Fibroblast of lung (primary cell): ENCODE measurements at regions not wholly inside any gene's neighbourhood (a gene's known extent, or its start where the extent isn't known, plus 50 kb on each side); places are given as distances from the start of the nearest gene placed in this dataset.

Source experiments
- DNase-seq, 2 donors: peaks; one replicate each; pipeline versions ENCODE4 v3.0.0 to v3.0.0-alpha.2; 2010; ENCODE audit warnings: low read depth in 2 of 2
- H2AFZ ChIP-seq: 2 replicates; pipeline ENCODE4 v1.5.1; 2012; ENCODE audit warnings: low read length, control low read depth, inconsistent platforms
- H3K27ac ChIP-seq: 2 replicates; pipeline ENCODE4 v1.5.1; 2011; ENCODE audit warnings: low read length, control low read depth; ENCODE audit not compliant: insufficient read depth
- H3K27me3 ChIP-seq: 2 replicates; pipeline ENCODE4 v1.5.1; 2011; ENCODE audit warnings: mild to moderate bottlenecking, low read length; ENCODE audit not compliant: control insufficient read depth, insufficient read depth
- H3K36me3 ChIP-seq: 2 replicates; pipeline ENCODE4 v1.5.1; 2011; ENCODE audit warnings: low read length; ENCODE audit not compliant: control insufficient read depth, insufficient read depth
- H3K4me1 ChIP-seq: 2 replicates; pipeline ENCODE4 v1.5.1; 2011; ENCODE audit warnings: low read length; ENCODE audit not compliant: control insufficient read depth, insufficient read depth; ENCODE audit errors: extremely low read depth
- H3K4me2 ChIP-seq: 2 replicates; pipeline ENCODE4 v1.5.1; 2011; ENCODE audit warnings: low read length, control low read depth; ENCODE audit not compliant: insufficient read depth; ENCODE audit errors: extremely low read depth
- H3K4me3 ChIP-seq, 4 experiments: fragments of 200-600 bp in 1 of 4; sonication (generic) in 1 of 4; replicated peaks in 1 of 4; 2 replicates each; pipeline ENCODE4 v1.5.1; 2011 to 2016; ENCODE audit warnings: low read length in 4 of 4, low read depth in 3 of 4, mild to moderate bottlenecking in 3 of 4, control low read depth in 2 of 4, inconsistent platforms in 1 of 4, mixed read lengths in 1 of 4; ENCODE audit not compliant: insufficient read depth in 1 of 4; ENCODE audit errors: control extremely low read depth in 1 of 4
- H3K79me2 ChIP-seq: 2 replicates; pipeline ENCODE4 v1.5.1; 2012; ENCODE audit warnings: mild to moderate bottlenecking, low read length, inconsistent platforms; ENCODE audit not compliant: control insufficient read depth, insufficient read depth
- H3K9ac ChIP-seq: 2 replicates; pipeline ENCODE4 v1.5.1; 2011; ENCODE audit warnings: mild to moderate bottlenecking, low read length, control low read depth; ENCODE audit not compliant: insufficient read depth
- H3K9me3 ChIP-seq: 2 replicates; pipeline ENCODE4 v1.5.1; 2012; ENCODE audit warnings: low read depth, low read length; ENCODE audit not compliant: control insufficient read depth, insufficient read depth
- H4K20me1 ChIP-seq: 2 replicates; pipeline ENCODE4 v1.5.1; 2011; ENCODE audit warnings: low read length; ENCODE audit not compliant: control insufficient read depth, insufficient read depth; ENCODE audit errors: extremely low read depth
- EZH2 ChIP-seq: IDR thresholded peaks from 2 replicates; pipeline ENCODE4 v1.5.1; 2012; ENCODE audit warnings: low read length, control low read depth, mild to moderate bottlenecking; ENCODE audit errors: missing control alignments
- TF ChIP-seq, protein P1 (sequence below), 2 donors: IDR thresholded peaks in 1 of 2; conservative IDR thresholded peaks in 1 of 2; 1 replicate in 1 of 2; 2 replicates in 1 of 2; pipeline ENCODE4 v1.5.1; 2011 to 2012; ENCODE audit warnings: low read length in 2 of 2, control low read depth in 1 of 2, inconsistent platforms in 1 of 2, low read depth in 1 of 2, mild to moderate bottlenecking in 1 of 2

DNA sequence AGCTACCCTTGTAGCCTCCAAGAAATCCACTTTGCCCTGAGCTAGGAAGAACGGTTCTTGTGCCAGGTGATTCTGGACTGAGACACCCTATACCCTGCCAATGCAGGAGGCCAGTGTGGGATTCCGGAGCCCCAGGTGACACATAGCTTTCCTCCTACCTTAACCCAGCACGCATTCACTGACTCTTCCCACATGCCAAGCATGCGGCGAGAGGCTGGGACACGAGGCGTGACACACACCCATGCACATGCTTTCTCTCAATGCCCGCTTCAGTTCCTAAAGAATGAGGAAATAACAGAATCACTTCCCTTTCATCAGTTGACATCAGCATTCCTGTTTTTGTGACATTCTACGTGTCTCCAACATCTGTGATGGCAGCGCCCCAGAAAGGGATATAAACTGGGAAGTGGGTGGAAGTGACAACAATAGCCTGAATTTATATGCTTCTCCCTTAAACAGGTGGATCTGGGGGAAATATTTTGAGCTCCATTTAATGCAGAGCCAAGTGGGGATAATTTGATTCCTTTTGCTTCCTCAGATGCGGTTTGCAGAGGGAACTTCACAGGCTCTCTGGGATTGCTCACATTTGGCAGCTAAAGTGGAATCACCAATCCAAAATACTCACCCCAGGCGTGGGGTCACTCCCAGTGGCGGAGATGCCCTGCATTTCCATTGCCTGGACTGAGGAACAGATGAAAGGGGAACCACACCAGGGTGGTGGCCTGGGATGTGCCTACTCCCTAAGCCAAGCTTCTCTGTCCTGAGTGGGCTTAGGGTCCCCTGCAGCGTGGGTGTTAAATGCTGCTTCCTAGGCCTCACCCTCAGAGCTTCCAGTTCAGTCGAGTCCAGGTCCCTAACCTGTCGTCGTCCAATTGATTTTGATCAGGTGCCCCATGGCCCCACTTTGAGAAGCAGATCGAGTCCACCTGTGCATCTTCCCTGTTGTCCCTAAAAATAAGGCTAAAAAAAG, 445.1 kb downstream of the SIPA1L2 start:
- Histone ChIP-seq H3K79me2 (no peaks in the 10 kb centered on the region), H2AFZ (no peak overlapping the region), H3K27me3 (no peaks in the 10 kb centered on the region), H3K4me1 (no peaks in the 10 kb centered on the region), H3K4me3 (no peak overlapping the region), H4K20me1 (no peaks in the 10 kb centered on the region), H3K4me2 (no peak overlapping the region), H3K27ac (no peak overlapping the region), H3K9me3 (no peaks in the 10 kb centered on the region), H3K9ac (no peak overlapping the region), H3K36me3 (no peaks in the 10 kb centered on the region)
- no peak for TF ChIP-seq EZH2
- TF ChIP-seq, protein P1, sequence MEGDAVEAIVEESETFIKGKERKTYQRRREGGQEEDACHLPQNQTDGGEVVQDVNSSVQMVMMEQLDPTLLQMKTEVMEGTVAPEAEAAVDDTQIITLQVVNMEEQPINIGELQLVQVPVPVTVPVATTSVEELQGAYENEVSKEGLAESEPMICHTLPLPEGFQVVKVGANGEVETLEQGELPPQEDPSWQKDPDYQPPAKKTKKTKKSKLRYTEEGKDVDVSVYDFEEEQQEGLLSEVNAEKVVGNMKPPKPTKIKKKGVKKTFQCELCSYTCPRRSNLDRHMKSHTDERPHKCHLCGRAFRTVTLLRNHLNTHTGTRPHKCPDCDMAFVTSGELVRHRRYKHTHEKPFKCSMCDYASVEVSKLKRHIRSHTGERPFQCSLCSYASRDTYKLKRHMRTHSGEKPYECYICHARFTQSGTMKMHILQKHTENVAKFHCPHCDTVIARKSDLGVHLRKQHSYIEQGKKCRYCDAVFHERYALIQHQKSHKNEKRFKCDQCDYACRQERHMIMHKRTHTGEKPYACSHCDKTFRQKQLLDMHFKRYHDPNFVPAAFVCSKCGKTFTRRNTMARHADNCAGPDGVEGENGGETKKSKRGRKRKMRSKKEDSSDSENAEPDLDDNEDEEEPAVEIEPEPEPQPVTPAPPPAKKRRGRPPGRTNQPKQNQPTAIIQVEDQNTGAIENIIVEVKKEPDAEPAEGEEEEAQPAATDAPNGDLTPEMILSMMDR (conservative IDR thresholded peaks at IDR 0.05 in 1 of 2, IDR thresholded peaks at IDR 0.05 in 1 of 2; ENCODE audit: low read depth in 1 of 2, low read length in 2 of 2), result no peak
- no peak for DNase-seq

DNA sequence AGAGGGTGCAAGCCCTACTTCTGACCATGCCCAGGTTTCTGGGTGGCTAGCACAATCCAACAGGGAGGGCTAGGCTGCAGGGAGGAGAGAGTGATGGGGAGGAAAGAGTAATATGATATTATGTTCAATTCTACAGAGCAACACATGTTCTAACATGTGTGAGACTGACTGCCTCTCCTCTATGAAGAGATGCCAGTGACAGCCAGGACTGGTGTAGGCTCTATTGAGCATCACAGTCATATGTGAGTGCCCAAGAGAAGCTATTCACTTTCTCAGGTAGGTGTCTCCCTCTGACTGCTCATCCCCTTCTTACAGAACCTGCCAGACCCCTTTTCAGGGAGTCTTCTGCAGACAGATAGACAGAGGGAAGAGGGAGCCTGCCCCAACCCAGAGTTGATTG, 446.1 kb downstream of the SIPA1L2 start:
- TF ChIP-seq EZH2, result no peak
- TF ChIP-seq, protein P1 (conservative IDR thresholded peaks at IDR 0.05 in 1 of 2, IDR thresholded peaks at IDR 0.05 in 1 of 2; ENCODE audit: low read depth in 1 of 2, low read length in 2 of 2), result no peak
- no peaks in the 10 kb centered on the region for H3K4me1 ChIP-seq
- no peaks in the 10 kb centered on the region for H4K20me1 ChIP-seq
- H3K79me2 ChIP-seq, result no peaks in the 10 kb centered on the region
- H3K9me3 ChIP-seq, result no peaks in the 10 kb centered on the region
- no peaks in the 10 kb centered on the region for H3K36me3 ChIP-seq
- no peak overlapping the region for H3K27ac ChIP-seq
- no peak overlapping the region for H3K4me3 ChIP-seq
- no peaks in the 10 kb centered on the region for H3K27me3 ChIP-seq
- H3K9ac ChIP-seq, result no peak overlapping the region
- DNase-seq, result no peak
- no peak overlapping the region for H2AFZ ChIP-seq
- H3K4me2 ChIP-seq, result no peak overlapping the region

GRCh38 chr1:232183266-232183800, 446.6 kb downstream of the SIPA1L2 start:
- H3K27ac ChIP-seq, result no peak overlapping the region
- H3K4me3 ChIP-seq, result no peak overlapping the region
- H3K9me3 ChIP-seq, result no peaks in the 10 kb centered on the region
- no peak overlapping the region for H2AFZ ChIP-seq
- H3K9ac ChIP-seq, result no peak overlapping the region
- no peaks in the 10 kb centered on the region for H3K36me3 ChIP-seq
- no peaks in the 10 kb centered on the region for H3K4me1 ChIP-seq
- no peaks in the 10 kb centered on the region for H4K20me1 ChIP-seq
- no peaks in the 10 kb centered on the region for H3K27me3 ChIP-seq
- no peak for DNase-seq
- TF ChIP-seq, protein P1 (conservative IDR thresholded peaks at IDR 0.05 in 1 of 2, IDR thresholded peaks at IDR 0.05 in 1 of 2; ENCODE audit: low read depth in 1 of 2, low read length in 2 of 2), result no peak
- no peak for TF ChIP-seq EZH2
- H3K4me2 ChIP-seq, result no peak overlapping the region
- no peaks in the 10 kb centered on the region for H3K79me2 ChIP-seq
